ENCODE measurements at regions not wholly inside any gene's neighbourhood (a gene's known extent, or its start where the extent isn't known, plus 50 kb on each side); places are given as distances from the start of the nearest gene placed in this dataset.

DNA sequence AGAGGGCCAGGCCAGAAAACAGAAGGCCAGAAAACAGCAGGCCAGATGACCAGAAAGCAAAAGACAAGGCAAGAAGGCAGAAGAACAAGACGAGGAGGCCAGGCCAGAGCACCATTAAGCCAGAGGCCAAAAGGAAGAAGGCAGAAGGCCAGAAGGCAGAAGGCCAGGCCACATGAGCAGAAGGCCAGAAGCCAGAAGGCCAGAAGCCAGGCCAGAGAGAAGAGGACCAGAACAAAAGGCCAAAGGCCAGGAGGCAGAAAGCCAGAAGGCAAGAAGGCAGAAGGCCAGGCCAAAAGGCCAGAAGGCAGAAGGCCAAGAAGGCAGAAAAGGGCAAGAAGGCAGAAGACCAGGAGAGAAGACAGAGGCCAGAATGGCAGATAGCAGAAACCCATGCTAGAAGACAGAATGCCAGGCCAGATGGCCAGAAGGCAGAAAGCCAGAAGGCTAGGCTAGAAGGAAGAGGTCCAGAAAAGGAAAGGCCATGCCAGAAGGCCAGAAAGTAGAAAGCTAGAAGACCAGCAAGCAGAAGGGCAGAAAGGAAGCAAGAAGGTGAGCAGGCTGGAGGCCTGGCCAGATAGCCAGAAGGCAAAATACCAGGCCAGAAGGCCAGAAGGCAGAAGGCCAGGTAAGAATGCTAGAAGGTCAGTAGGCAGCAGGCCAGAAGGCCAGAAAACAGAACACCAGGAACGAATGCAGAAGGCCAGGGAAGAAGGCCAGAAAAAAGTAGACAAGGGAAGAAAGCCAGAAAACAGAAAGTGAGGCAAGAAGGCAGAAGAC lies 187.6 kb downstream of the TUBA3C start:
- H3K9me3 ChIP-seq: no peaks in the 10 kb centered on the region
- TF ChIP-seq POLR2A (IDR thresholded peaks at IDR 0.05) (no peak), EP300 (IDR thresholded peaks at IDR 0.05) (no peak), CTCF (IDR thresholded peaks at IDR 0.05) (no peak)
- no peak overlapping the region for H3K27ac ChIP-seq
- H3K4me1 ChIP-seq: peaks cover 41% of the 10 kb centered on the region
- H3K36me3 ChIP-seq: no peaks in the 10 kb centered on the region
- no peak for DNase-seq (ENCODE audit: low spot score in 2 of 2)
- no peaks in the 10 kb centered on the region for H3K27me3 ChIP-seq
- H3K4me3 ChIP-seq: no peak overlapping the region
- 48% methylated on average over 2 of the region's 2 CpGs for WGBS

GRCh38 chr13:18992791-18993190 lies 188.8 kb downstream of the TUBA3C start:
- DNase-seq (ENCODE audit: low spot score in 2 of 2): no peak
- Histone ChIP-seq H3K27me3 (no peaks in the 10 kb centered on the region), H3K27ac (no peak overlapping the region), H3K4me1 (peaks cover 41% of the 10 kb centered on the region), H3K36me3 (no peaks in the 10 kb centered on the region), H3K9me3 (no peaks in the 10 kb centered on the region), H3K4me3 (no peak overlapping the region)
- WGBS: 40% methylated on average over 1 of the region's 1 CpG
- TF ChIP-seq POLR2A (IDR thresholded peaks at IDR 0.05) (no peak), POLR2AphosphoS5 (IDR thresholded peaks at IDR 0.05) (no peak), EP300 (IDR thresholded peaks at IDR 0.05) (no peak), CTCF (IDR thresholded peaks at IDR 0.05) (no peak)

GRCh38 chr13:18991060-18991459 lies 190.6 kb downstream of the TUBA3C start:
- Histone ChIP-seq H3K36me3 (no peaks in the 10 kb centered on the region), H3K4me1 (peaks cover 33% of the 10 kb centered on the region), H3K27me3 (no peaks in the 10 kb centered on the region), H3K27ac (no peak overlapping the region), H3K9me3 (no peaks in the 10 kb centered on the region), H3K4me3 (no peak overlapping the region)
- no peak for DNase-seq (ENCODE audit: low spot score in 2 of 2)
- WGBS: 77% methylated on average over 2 of the region's 2 CpGs
- TF ChIP-seq POLR2AphosphoS5 (IDR thresholded peaks at IDR 0.05): no peak
- no peak for TF ChIP-seq EP300 (IDR thresholded peaks at IDR 0.05)
- no peak for TF ChIP-seq CTCF (IDR thresholded peaks at IDR 0.05)
- no peak for TF ChIP-seq POLR2A (IDR thresholded peaks at IDR 0.05)

GRCh38 chr13:18978447-18978846 lies 203.2 kb downstream of the TUBA3C start:
- 82% methylated on average over 1 of the region's 1 CpG for WGBS
- Histone ChIP-seq H3K27me3 (no peaks in the 10 kb centered on the region), H3K4me1 (no peaks in the 10 kb centered on the region), H3K36me3 (no peaks in the 10 kb centered on the region), H3K9me3 (no peaks in the 10 kb centered on the region), H3K4me3 (no peak overlapping the region), H3K27ac (no peak overlapping the region)
- DNase-seq (ENCODE audit: low spot score in 2 of 2): no peak
- TF ChIP-seq CTCF (IDR thresholded peaks at IDR 0.05): no peak

DNA sequence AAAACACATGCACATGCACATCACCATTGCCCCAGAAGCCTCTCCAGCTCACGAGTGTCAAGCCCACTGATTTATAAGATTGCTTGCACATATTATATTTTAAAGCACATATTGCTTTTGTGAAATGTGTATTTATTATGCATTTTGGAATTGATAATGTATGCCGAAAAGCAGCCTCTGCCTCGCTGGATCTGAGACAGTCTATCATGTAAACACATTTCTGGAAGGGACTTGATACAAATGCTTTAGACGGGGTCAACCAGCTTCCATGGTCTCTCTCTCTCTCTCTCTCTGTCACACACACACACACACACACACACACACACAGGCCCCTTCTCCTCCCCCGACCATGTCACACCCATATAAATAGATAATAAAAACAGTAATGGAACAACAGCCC lies 203.8 kb downstream of the TUBA3C start:
- TF ChIP-seq EP300 (IDR thresholded peaks at IDR 0.05) (no peak), POLR2A (IDR thresholded peaks at IDR 0.05) (no peak), CTCF (IDR thresholded peaks at IDR 0.05) (no peak), POLR2AphosphoS5 (IDR thresholded peaks at IDR 0.05) (no peak)
- DNase-seq (ENCODE audit: low spot score in 2 of 2): no peak
- H3K27ac ChIP-seq: no peak overlapping the region
- no peaks in the 10 kb centered on the region for H3K27me3 ChIP-seq
- H3K9me3 ChIP-seq: no peaks in the 10 kb centered on the region
- H3K36me3 ChIP-seq: no peaks in the 10 kb centered on the region
- no peak overlapping the region for H3K4me3 ChIP-seq
- no peaks in the 10 kb centered on the region for H3K4me1 ChIP-seq
- 68% methylated on average over 5 of the region's 5 CpGs for WGBS
